OCI-LY1 (cell line): ENCODE measurements at regions not wholly inside any gene's neighbourhood (a gene's known extent, or its start where the extent isn't known, plus 50 kb on each side); places are given as distances from the start of the nearest gene placed in this dataset.

Source experiments
- H2AFZ ChIP-seq: fragments of 200-600 bp; sonication (generic), shearing (Covaris generic); 2 replicates; pipeline ENCODE4 v1.6.0; 2014; ENCODE audit warnings: antibody characterized with exemption, mild to moderate bottlenecking, low read length
- H3F3A ChIP-seq: fragments of 200-600 bp; sonication (generic), shearing (Covaris generic); 2 replicates; pipeline ENCODE4 v1.6.0; 2014; ENCODE audit warnings: mild to moderate bottlenecking, antibody characterized with exemption, low read length, moderate library complexity; ENCODE audit not compliant: insufficient read depth
- H3K27ac ChIP-seq: fragments of 200-600 bp; sonication (generic); 2 replicates; pipeline ENCODE4 v1.5.1; 2014; ENCODE audit warnings: low read length, mixed run types, mild to moderate bottlenecking, low read depth; ENCODE audit not compliant: poor library complexity, severe bottlenecking
- H3K27me3 ChIP-seq: fragments of 200-600 bp; sonication (generic); 2 replicates; pipeline ENCODE4 v1.6.0; 2014; ENCODE audit warnings: antibody characterized with exemption, mild to moderate bottlenecking, low read length, moderate library complexity; ENCODE audit not compliant: insufficient read depth
- H3K36me3 ChIP-seq: fragments of 200-600 bp; sonication (generic); 2 replicates; pipeline ENCODE4 v1.6.1; 2014; ENCODE audit warnings: mild to moderate bottlenecking, antibody characterized with exemption, low read length, moderate library complexity, mixed read lengths; ENCODE audit not compliant: insufficient read depth
- H3K4me1 ChIP-seq: fragments of 200-600 bp; sonication (generic); 2 replicates; pipeline ENCODE4 v1.5.1; 2014; ENCODE audit warnings: mild to moderate bottlenecking, low read length, moderate library complexity; ENCODE audit not compliant: insufficient read depth, severe bottlenecking
- H3K4me2 ChIP-seq: fragments of 200-600 bp; sonication (generic), shearing (Covaris generic); 2 replicates; pipeline ENCODE4 v1.6.1; 2014; ENCODE audit warnings: low read length
- H3K4me3 ChIP-seq: fragments of 200-600 bp; sonication (generic); 2 replicates; pipeline ENCODE4 v1.5.1; 2014; ENCODE audit warnings: low read length, low read depth, mild to moderate bottlenecking, mixed read lengths; ENCODE audit not compliant: poor library complexity, severe bottlenecking
- H3K79me2 ChIP-seq: fragments of 200-600 bp; shearing (Covaris generic); 2 replicates; pipeline ENCODE4 v1.6.1; 2016; ENCODE audit warnings: mixed run types, low read length, mixed read lengths; ENCODE audit not compliant: insufficient read depth
- H3K9ac ChIP-seq: fragments of 200-600 bp; sonication (generic), shearing (Covaris generic); 2 replicates; pipeline ENCODE4 v1.6.1; 2014; ENCODE audit warnings: mild to moderate bottlenecking, low read length, mixed read lengths
- H3K9me2 ChIP-seq: fragments of 200-600 bp; sonication (generic), shearing (Covaris generic); 2 replicates; pipeline ENCODE4 v1.6.1; 2014; ENCODE audit warnings: low read depth, mild to moderate bottlenecking, low read length, mixed read lengths
- H3K9me3 ChIP-seq: fragments of 200-600 bp; shearing (Covaris generic); 2 replicates; pipeline ENCODE4 v1.6.1; 2014; ENCODE audit warnings: low read length, mixed read lengths
- H4K20me1 ChIP-seq: fragments of 200-600 bp; sonication (generic), shearing (Covaris generic); 2 replicates; pipeline ENCODE4 v1.6.0; 2016; ENCODE audit warnings: mild to moderate bottlenecking, low read length; ENCODE audit not compliant: insufficient read depth
- CTCF ChIP-seq: fragments of 200-600 bp; sonication (generic), shearing (Covaris generic); IDR thresholded peaks from 2 replicates; pipeline ENCODE4 v1.5.1; 2017; ENCODE audit warnings: mild to moderate bottlenecking, antibody characterized with exemption, low read length, moderate library complexity, mixed read lengths
- EZH2 ChIP-seq: fragments of 200-600 bp; sonication (generic), shearing (Covaris generic); IDR thresholded peaks from 2 replicates; pipeline ENCODE4 v1.8.0; 2017; ENCODE audit warnings: borderline replicate concordance, mixed run types, mild to moderate bottlenecking, antibody characterized with exemption, low read length, moderate library complexity, mixed read lengths

DNA sequence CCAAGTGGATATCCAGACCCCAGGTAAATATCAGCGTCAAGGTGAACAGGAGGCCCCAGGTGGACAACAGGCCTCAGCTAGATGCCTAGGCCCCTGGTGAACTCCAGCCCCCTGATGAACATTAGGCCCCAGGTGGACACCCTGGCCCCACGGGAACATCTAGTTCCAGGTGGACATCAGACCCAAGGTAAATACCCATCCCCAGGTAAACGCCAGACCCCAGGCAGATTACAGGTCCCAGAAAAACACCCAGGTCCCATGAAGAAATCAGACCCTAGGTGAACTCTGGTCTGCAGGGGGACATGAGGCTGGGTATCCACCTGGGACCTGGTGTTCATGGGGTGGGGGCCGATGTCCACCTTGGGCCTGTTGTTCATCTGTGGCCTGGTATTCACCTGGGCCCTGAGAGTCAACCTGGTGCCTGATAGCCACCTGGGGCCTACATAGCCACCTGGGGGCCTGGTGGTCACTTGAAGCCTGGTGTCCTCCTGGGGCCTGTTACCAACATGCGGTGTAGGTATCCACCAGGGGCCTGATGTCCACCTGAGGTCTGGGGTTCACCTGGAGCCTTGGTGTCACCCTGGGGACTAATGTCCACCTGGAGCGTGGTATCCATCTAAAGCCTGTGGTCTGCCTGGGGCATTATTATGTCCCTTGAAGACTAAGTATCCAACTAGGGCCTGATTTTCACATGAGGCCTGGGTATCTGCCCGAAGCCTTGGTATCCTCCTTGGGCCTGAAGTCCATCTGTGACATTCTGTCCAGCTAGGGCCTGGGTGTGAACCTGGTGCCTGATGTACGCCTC, 56.8 kb upstream of the SEPTIN5 start:
- no peaks in the 10 kb centered on the region for H3F3A ChIP-seq

GRCh38 chr22:19658057-19658966, 56.0 kb upstream of the SEPTIN5 start:
- Histone ChIP-seq H3K27me3 (no peaks in the 10 kb centered on the region), H3F3A (no peaks in the 10 kb centered on the region), H3K9me2 (no peaks in the 10 kb centered on the region), H3K4me2 (no peak overlapping the region), H3K9me3 (no peaks in the 10 kb centered on the region), H3K36me3 (no peaks in the 10 kb centered on the region), H3K27ac (no peak overlapping the region), H3K9ac (no peak overlapping the region), H3K4me3 (no peak overlapping the region), H2AFZ (no peak overlapping the region), H3K79me2 (no peaks in the 10 kb centered on the region), H3K4me1 (no peaks in the 10 kb centered on the region), H4K20me1 (no peaks in the 10 kb centered on the region)
- no peak for TF ChIP-seq EZH2
- no peak for TF ChIP-seq CTCF

More for the DNA sequence above, 56.8 kb upstream of the SEPTIN5 start:
- Histone ChIP-seq H3K4me1 (no peaks in the 10 kb centered on the region), H3K36me3 (no peaks in the 10 kb centered on the region), H3K9ac (no peak overlapping the region), H3K4me3 (no peak overlapping the region), H3K9me2 (no peaks in the 10 kb centered on the region), H2AFZ (no peak overlapping the region), H3K4me2 (no peak overlapping the region), H3K27ac (no peak overlapping the region), H3K9me3 (no peaks in the 10 kb centered on the region), H4K20me1 (no peaks in the 10 kb centered on the region), H3K79me2 (no peaks in the 10 kb centered on the region), H3K27me3 (no peaks in the 10 kb centered on the region)
- TF ChIP-seq EZH2 (no peak), CTCF (no peak)

DNA sequence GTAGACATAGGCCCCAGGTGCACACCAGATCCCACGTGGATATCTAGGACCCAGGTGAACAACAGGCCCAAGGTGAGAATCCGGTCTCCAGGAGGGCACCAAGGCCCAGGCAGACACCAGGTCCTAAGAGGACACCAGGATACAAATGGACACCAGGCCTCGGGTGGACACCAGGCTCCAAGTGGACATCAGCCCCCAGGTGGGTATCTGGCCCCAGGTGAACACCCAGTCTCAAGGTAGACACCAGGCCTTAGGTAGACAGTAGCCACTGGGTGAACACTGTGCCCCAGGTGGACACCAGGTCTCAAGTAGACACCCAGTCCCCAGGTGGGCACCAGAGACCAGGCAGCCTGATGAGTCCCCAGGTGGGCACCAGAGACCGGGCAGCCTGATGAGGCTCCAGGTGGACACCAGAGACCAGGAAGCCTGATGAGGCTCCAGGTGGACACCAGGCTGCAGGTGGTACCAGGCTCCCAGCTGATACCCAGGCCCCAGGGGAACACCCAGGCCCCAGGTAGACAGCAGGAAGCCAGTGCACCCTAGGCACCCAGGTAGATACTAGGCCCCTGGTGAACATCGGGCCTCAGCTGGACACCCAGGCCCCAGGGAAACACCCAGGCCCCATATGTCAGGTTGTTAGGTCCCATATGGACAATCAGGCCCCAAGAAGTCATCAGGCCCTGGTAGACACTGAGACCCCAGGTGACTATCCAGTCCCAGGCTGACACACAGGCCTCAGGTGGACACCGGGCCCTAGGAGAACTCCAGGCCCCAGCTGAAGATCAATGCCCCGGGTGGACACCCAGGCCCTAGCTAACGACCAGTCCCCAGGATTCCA, 55.1 kb upstream of the SEPTIN5 start:
- Histone ChIP-seq H3K9me3 (no peaks in the 10 kb centered on the region), H3K79me2 (no peaks in the 10 kb centered on the region)

More for the DNA sequence above, 55.1 kb upstream of the SEPTIN5 start:
- no peaks in the 10 kb centered on the region for H4K20me1 ChIP-seq
- H3K27ac ChIP-seq, result no peak overlapping the region
- H3K4me1 ChIP-seq, result no peaks in the 10 kb centered on the region
- H3F3A ChIP-seq, result no peaks in the 10 kb centered on the region
- no peak overlapping the region for H3K9ac ChIP-seq
- no peak overlapping the region for H2AFZ ChIP-seq
- no peaks in the 10 kb centered on the region for H3K27me3 ChIP-seq
- no peak for TF ChIP-seq EZH2
- no peak for TF ChIP-seq CTCF
- H3K9me2 ChIP-seq, result no peaks in the 10 kb centered on the region
- no peaks in the 10 kb centered on the region for H3K36me3 ChIP-seq
- no peak overlapping the region for H3K4me3 ChIP-seq
- no peak overlapping the region for H3K4me2 ChIP-seq
